Activated CD4-positive, CD25-positive, alpha-beta regulatory T cell (primary cell): ENCODE measurements at regions not wholly inside any gene's neighbourhood (a gene's known extent, or its start where the extent isn't known, plus 50 kb on each side); places are given as distances from the start of the nearest gene placed in this dataset.

ENCODE experiments used
- DNase-seq, 4 experiments: peaks; one replicate each; lab custom pipeline; 2025; lab: John Stamatoyannopoulos, UW

GRCh38 chr11:80520507-80520887, 1079.7 kb upstream of the TENM4 start:
- DNase-seq: no peak

GRCh38 chr11:80519596-80520506, 1079.0 kb upstream of the TENM4 start:
- no peak for DNase-seq

GRCh38 chr11:80517701-80518100, 1076.9 kb upstream of the TENM4 start:
- no peak for DNase-seq

- no peak for DNase-seq
Observed at GRCh38 chr11:80515097-80515496, 1074.3 kb upstream of the TENM4 start.

- no peak for DNase-seq
Observed at GRCh38 chr11:80512491-80512890, 1071.7 kb upstream of the TENM4 start.

GRCh38 chr11:80505771-80506170, 1064.9 kb upstream of the TENM4 start:
- no peak for DNase-seq

GRCh38 chr11:80503990-80504389, 1063.2 kb upstream of the TENM4 start:
- no peak for DNase-seq

GRCh38 chr11:80502511-80502910, 1061.7 kb upstream of the TENM4 start:
- no peak for DNase-seq

- no peak for DNase-seq
Observed at GRCh38 chr11:80495116-80495515, 1054.3 kb upstream of the TENM4 start.

GRCh38 chr11:80487952-80488351, 1047.1 kb upstream of the TENM4 start:
- no peak for DNase-seq

- no peak for DNase-seq
Observed at GRCh38 chr11:80486678-80487077, 1045.8 kb upstream of the TENM4 start.

GRCh38 chr11:80477178-80477577, 1036.3 kb upstream of the TENM4 start:
- DNase-seq: no peak

- no peak for DNase-seq
Observed at GRCh38 chr11:80473562-80473961, 1032.7 kb upstream of the TENM4 start.

- no peak for DNase-seq
Observed at GRCh38 chr11:80469871-80470270, 1029.0 kb upstream of the TENM4 start.

GRCh38 chr11:80466570-80466969, 1025.7 kb upstream of the TENM4 start:
- no peak for DNase-seq

GRCh38 chr11:80462211-80462610, 1021.4 kb upstream of the TENM4 start:
- DNase-seq: no peak

GRCh38 chr11:80458376-80458775, 1017.5 kb upstream of the TENM4 start:
- DNase-seq: no peak

- no peak for DNase-seq
Observed at GRCh38 chr11:80457823-80458222, 1017.0 kb upstream of the TENM4 start.

GRCh38 chr11:80455818-80456217, 1015.0 kb upstream of the TENM4 start:
- DNase-seq: no peak

- no peak for DNase-seq
Observed at GRCh38 chr11:80451105-80451504, 1010.3 kb upstream of the TENM4 start.

GRCh38 chr11:80448709-80449108, 1007.9 kb upstream of the TENM4 start:
- no peak for DNase-seq

GRCh38 chr11:80443177-80443576, 1002.3 kb upstream of the TENM4 start:
- no peak for DNase-seq

GRCh38 chr11:80441821-80442220, 1001.0 kb upstream of the TENM4 start:
- no peak for DNase-seq

- DNase-seq: no peak
Observed at GRCh38 chr11:80440835-80441234, 1000.0 kb upstream of the TENM4 start.
